ENCODE measurements at regions not wholly inside any gene's neighbourhood (a gene's known extent, or its start where the extent isn't known, plus 50 kb on each side); places are given as distances from the start of the nearest gene placed in this dataset.

GRCh38 chr2:217626926-217627325 lies 375.9 kb downstream of the TNS1 start:
- Histone ChIP-seq H2AK5ac (ENCODE audit: low read depth, low read length) (no peak overlapping the region), H3K4me1 (ENCODE audit: control insufficient read depth in 2 of 2, insufficient read depth in 1 of 2, low read depth in 1 of 2, low read length in 2 of 2) (peaks cover 9 to 16% of the 10 kb centered on the region in 2 donors), H3K9me3 (replicated peaks in 1 of 2; ENCODE audit: control insufficient read depth in 2 of 2, insufficient read depth in 1 of 2, low read depth in 1 of 2, low read length in 2 of 2) (no peaks in the 10 kb centered on the region), H3K14ac (ENCODE audit: low read length) (no peak overlapping the region), H2BK5ac (ENCODE audit: low read length) (no peak overlapping the region), H2AFZ (ENCODE audit: low read length) (no peak overlapping the region), H3K36me3 (replicated peaks in 1 of 2; ENCODE audit: control insufficient read depth in 2 of 2, insufficient read depth in 2 of 2, low read length in 2 of 2) (no peaks in the 10 kb centered on the region), H3K27me3 (ENCODE audit: control insufficient read depth in 3 of 3, insufficient read depth in 3 of 3, low read depth in 1 of 3, low read length in 3 of 3) (no peaks in the 10 kb centered on the region), H3K18ac (ENCODE audit: low read length) (no peak overlapping the region), H2BK15ac (ENCODE audit: low read length) (no peak overlapping the region), H4K91ac (ENCODE audit: low read depth, low read length, poor library complexity) (no peak overlapping the region), H3K4me2 (ENCODE audit: insufficient read depth, low read length, poor library complexity, severe bottlenecking) (no peak overlapping the region), H3K4ac (ENCODE audit: low read length) (no peak overlapping the region), H3K4me3 (ENCODE audit: low read length in 2 of 2) (no peak overlapping the region), H2BK120ac (ENCODE audit: low read depth, low read length) (no peak overlapping the region), H4K8ac (ENCODE audit: low read depth, low read length) (no peak overlapping the region), H3K9ac (ENCODE audit: low read depth, low read length, poor library complexity) (no peak overlapping the region), H3K23ac (ENCODE audit: low read depth, low read length, poor library complexity) (no peak overlapping the region), H3K27ac (replicated peaks; ENCODE audit: low read length) (no peak overlapping the region), H3K79me1 (ENCODE audit: low read depth, low read length) (no peaks in the 10 kb centered on the region), H2BK12ac (ENCODE audit: low read length) (no peak overlapping the region)
- DNase-seq (ENCODE audit: low spot score): no peak
- WGBS, 2 donors (ENCODE audit: extremely low coverage in 2 of 2, insufficient read length in 2 of 2, insufficient replicate concordance in 1 of 2): no CpG with 5 or more reads among the region's 5 CpGs

- Histone ChIP-seq H3K18ac (ENCODE audit: low read length) (no peak overlapping the region), H3K9me3 (replicated peaks in 1 of 2; ENCODE audit: control insufficient read depth in 2 of 2, insufficient read depth in 1 of 2, low read depth in 1 of 2, low read length in 2 of 2) (no peaks in the 10 kb centered on the region), H2BK15ac (ENCODE audit: low read length) (no peak overlapping the region), H3K4me1 (ENCODE audit: control insufficient read depth in 2 of 2, insufficient read depth in 1 of 2, low read depth in 1 of 2, low read length in 2 of 2) (peaks cover 11 to 20% of the 10 kb centered on the region in 2 donors), H3K23ac (ENCODE audit: low read depth, low read length, poor library complexity) (no peak overlapping the region), H2AFZ (ENCODE audit: low read length) (no peak overlapping the region), H3K4ac (ENCODE audit: low read length) (no peak overlapping the region), H3K27me3 (ENCODE audit: control insufficient read depth in 3 of 3, insufficient read depth in 3 of 3, low read depth in 1 of 3, low read length in 3 of 3) (no peaks in the 10 kb centered on the region), H4K8ac (ENCODE audit: low read depth, low read length) (no peak overlapping the region), H3K36me3 (replicated peaks in 1 of 2; ENCODE audit: control insufficient read depth in 2 of 2, insufficient read depth in 2 of 2, low read length in 2 of 2) (no peaks in the 10 kb centered on the region), H4K91ac (ENCODE audit: low read depth, low read length, poor library complexity) (no peak overlapping the region), H3K27ac (replicated peaks; ENCODE audit: low read length) (no peak overlapping the region), H2BK12ac (ENCODE audit: low read length) (no peak overlapping the region), H3K4me3 (ENCODE audit: low read length in 2 of 2) (no peak overlapping the region), H3K4me2 (ENCODE audit: insufficient read depth, low read length, poor library complexity, severe bottlenecking) (no peak overlapping the region), H3K14ac (ENCODE audit: low read length) (no peak overlapping the region), H2BK120ac (ENCODE audit: low read depth, low read length) (no peak overlapping the region), H2BK5ac (ENCODE audit: low read length) (no peak overlapping the region), H3K9ac (ENCODE audit: low read depth, low read length, poor library complexity) (no peak overlapping the region), H3K79me1 (ENCODE audit: low read depth, low read length) (no peaks in the 10 kb centered on the region), H2AK5ac (ENCODE audit: low read depth, low read length) (no peak overlapping the region)
- no CpG with 5 or more reads among the region's 4 CpGs for WGBS, 2 donors (ENCODE audit: extremely low coverage in 2 of 2, insufficient read length in 2 of 2, insufficient replicate concordance in 1 of 2)
- DNase-seq (ENCODE audit: low spot score): no peak
Observed at GRCh38 chr2:217625557-217626169, 377.1 kb downstream of the TNS1 start.

GRCh38 chr2:217623281-217623912 lies 379.4 kb downstream of the TNS1 start:
- Histone ChIP-seq H3K23ac (ENCODE audit: low read depth, low read length, poor library complexity) (no peak overlapping the region), H3K14ac (ENCODE audit: low read length) (no peak overlapping the region), H2BK5ac (ENCODE audit: low read length) (no peak overlapping the region), H3K4me2 (ENCODE audit: insufficient read depth, low read length, poor library complexity, severe bottlenecking) (no peak overlapping the region), H3K27ac (replicated peaks; ENCODE audit: low read length) (no peak overlapping the region), H4K91ac (ENCODE audit: low read depth, low read length, poor library complexity) (no peak overlapping the region), H2BK15ac (ENCODE audit: low read length) (no peak overlapping the region), H3K27me3 (ENCODE audit: control insufficient read depth in 3 of 3, insufficient read depth in 3 of 3, low read depth in 1 of 3, low read length in 3 of 3) (no peaks in the 10 kb centered on the region), H3K18ac (ENCODE audit: low read length) (no peak overlapping the region), H2BK12ac (ENCODE audit: low read length) (no peak overlapping the region), H4K8ac (ENCODE audit: low read depth, low read length) (no peak overlapping the region), H3K4me1 (ENCODE audit: control insufficient read depth in 2 of 2, insufficient read depth in 1 of 2, low read depth in 1 of 2, low read length in 2 of 2) (peaks cover 11 to 20% of the 10 kb centered on the region in 2 donors), H3K4ac (ENCODE audit: low read length) (no peak overlapping the region), H2AK5ac (ENCODE audit: low read depth, low read length) (no peak overlapping the region), H3K4me3 (ENCODE audit: low read length in 2 of 2) (no peak overlapping the region), H3K9ac (ENCODE audit: low read depth, low read length, poor library complexity) (no peak overlapping the region), H3K9me3 (replicated peaks in 1 of 2; ENCODE audit: control insufficient read depth in 2 of 2, insufficient read depth in 1 of 2, low read depth in 1 of 2, low read length in 2 of 2) (no peaks in the 10 kb centered on the region), H3K36me3 (replicated peaks in 1 of 2; ENCODE audit: control insufficient read depth in 2 of 2, insufficient read depth in 2 of 2, low read length in 2 of 2) (no peaks in the 10 kb centered on the region), H2AFZ (ENCODE audit: low read length) (no peak overlapping the region), H3K79me1 (ENCODE audit: low read depth, low read length) (no peaks in the 10 kb centered on the region), H2BK120ac (ENCODE audit: low read depth, low read length) (no peak overlapping the region)
- no peak for DNase-seq (ENCODE audit: low spot score)
- WGBS, 2 donors (ENCODE audit: extremely low coverage in 2 of 2, insufficient read length in 2 of 2, insufficient replicate concordance in 1 of 2): no CpG with 5 or more reads among the region's 2 CpGs

GRCh38 chr2:217622205-217623060 lies 380.4 kb downstream of the TNS1 start:
- no peak overlapping the region for H3K9ac ChIP-seq (ENCODE audit: low read depth, low read length, poor library complexity)
- no peak overlapping the region for H2BK5ac ChIP-seq (ENCODE audit: low read length)
- H3K79me1 ChIP-seq (ENCODE audit: low read depth, low read length): no peaks in the 10 kb centered on the region
- H2AFZ ChIP-seq (ENCODE audit: low read length): peak overlapping the region; percentile 14
- H4K91ac ChIP-seq (ENCODE audit: low read depth, low read length, poor library complexity): no peak overlapping the region
- H3K27me3 ChIP-seq (ENCODE audit: control insufficient read depth in 3 of 3, insufficient read depth in 3 of 3, low read depth in 1 of 3, low read length in 3 of 3): no peaks in the 10 kb centered on the region
- no peaks in the 10 kb centered on the region for H3K36me3 ChIP-seq (replicated peaks in 1 of 2; ENCODE audit: control insufficient read depth in 2 of 2, insufficient read depth in 2 of 2, low read length in 2 of 2)
- H3K4me2 ChIP-seq (ENCODE audit: insufficient read depth, low read length, poor library complexity, severe bottlenecking): peak overlapping the region; percentile 48
- H3K4ac ChIP-seq (ENCODE audit: low read length): no peak overlapping the region
- WGBS, 2 donors (ENCODE audit: extremely low coverage in 2 of 2, insufficient read length in 2 of 2, insufficient replicate concordance in 1 of 2): no CpG with 5 or more reads among the region's 9 CpGs
- H3K27ac ChIP-seq (replicated peaks; ENCODE audit: low read length): peak overlapping the region; percentile 57
- no peaks in the 10 kb centered on the region for H3K9me3 ChIP-seq (replicated peaks in 1 of 2; ENCODE audit: control insufficient read depth in 2 of 2, insufficient read depth in 1 of 2, low read depth in 1 of 2, low read length in 2 of 2)
- H3K4me1 ChIP-seq (ENCODE audit: control insufficient read depth in 2 of 2, insufficient read depth in 1 of 2, low read depth in 1 of 2, low read length in 2 of 2): peaks cover 11 to 22% of the 10 kb centered on the region in 2 donors
- peak overlapping the region; percentile 60 for H3K18ac ChIP-seq (ENCODE audit: low read length)
- no peak overlapping the region for H2BK12ac ChIP-seq (ENCODE audit: low read length)
- no peak overlapping the region for H2BK15ac ChIP-seq (ENCODE audit: low read length)
- H3K4me3 ChIP-seq (ENCODE audit: low read length in 2 of 2): no peak overlapping the region
- H2BK120ac ChIP-seq (ENCODE audit: low read depth, low read length): no peak overlapping the region
- no peak overlapping the region for H2AK5ac ChIP-seq (ENCODE audit: low read depth, low read length)
- no peak overlapping the region for H4K8ac ChIP-seq (ENCODE audit: low read depth, low read length)
- no peak overlapping the region for H3K23ac ChIP-seq (ENCODE audit: low read depth, low read length, poor library complexity)
- peak; percentile 65 for DNase-seq (ENCODE audit: low spot score)
- H3K14ac ChIP-seq (ENCODE audit: low read length): no peak overlapping the region

All from neuronal stem cell (in vitro differentiated cells).